ENCODE measurements at regions not wholly inside any gene's neighbourhood (a gene's known extent, or its start where the extent isn't known, plus 50 kb on each side); places are given as distances from the start of the nearest gene placed in this dataset.

GRCh38 chr17:71682174-71682494, 438.7 kb upstream of the SOX9 start:
- no peaks in the 10 kb centered on the region for H3K36me3 ChIP-seq (ENCODE audit: insufficient read depth)
- H3K4me3 Mint-ChIP-seq = no peak overlapping the region
- no peak overlapping the region for H3K27ac Mint-ChIP-seq
- no peaks in the 10 kb centered on the region for H3K4me1 ChIP-seq (ENCODE audit: insufficient read depth)
- no peaks in the 10 kb centered on the region for H3K9me3 Mint-ChIP-seq
- no peaks in the 10 kb centered on the region for H3F3A ChIP-seq (replicated peaks; ENCODE audit: low read depth)
- ATAC-seq (no peak), DNase-seq (ENCODE audit: low spot score) (no peak)
- no peaks in the 10 kb centered on the region for H3K36me3 Mint-ChIP-seq (ENCODE audit: low read depth)
- TF ChIP-seq EZH2 (IDR thresholded peaks at IDR 0.05; ENCODE audit: low read depth, unreplicated experiment) (no peak), ZNF462 (CRISPR knock-in tag; IDR thresholded peaks at IDR 0.05) (no peak), EZH2phosphoT487 (IDR thresholded peaks at IDR 0.05; ENCODE audit: unreplicated experiment) (no peak), CREB1 (CRISPR knock-in tag; IDR thresholded peaks at IDR 0.05; ENCODE audit: low read depth) (no peak), ZNF114 (CRISPR knock-in tag; IDR thresholded peaks at IDR 0.05) (no peak), JUNB (IDR thresholded peaks at IDR 0.05; ENCODE audit: unreplicated experiment) (no peak), STAT1 (IDR thresholded peaks at IDR 0.05; ENCODE audit: unreplicated experiment) (no peak), POLR2AphosphoS5 (IDR thresholded peaks at IDR 0.05; ENCODE audit: low read depth) (no peak), CTCF (conservative IDR thresholded peaks at IDR 0.05; ENCODE audit: low read depth in 2 of 2) (no peak), NANOG (IDR thresholded peaks at IDR 0.05; ENCODE audit: borderline replicate concordance) (no peak), ETS1 (IDR thresholded peaks at IDR 0.05) (no peak), REST (IDR thresholded peaks at IDR 0.05; ENCODE audit: unreplicated experiment) (no peak), ZNF331 (CRISPR knock-in tag; IDR thresholded peaks at IDR 0.05; ENCODE audit: low read depth) (no peak)
- H3K27ac ChIP-seq (ENCODE audit: low read depth) = no peak overlapping the region
- peaks cover 6% of the 10 kb centered on the region; the same call in 1 of the 2 replicates for H3K9me2 ChIP-seq (ENCODE audit: insufficient read depth)
- H3K4me2 ChIP-seq = no peak overlapping the region
- H3K4me1 Mint-ChIP-seq = no peaks in the 10 kb centered on the region
- no peaks in the 10 kb centered on the region for H3K27me3 ChIP-seq (ENCODE audit: insufficient read depth)
- H3K27me3 Mint-ChIP-seq (ENCODE audit: insufficient read depth, low read depth, poor library complexity) = no peaks in the 10 kb centered on the region
- no peaks in the 10 kb centered on the region for H3K79me2 ChIP-seq (replicated peaks; ENCODE audit: insufficient read depth)
- H3K4me3 ChIP-seq = no peak overlapping the region
- no peaks in the 10 kb centered on the region for H4K20me1 ChIP-seq (replicated peaks; ENCODE audit: insufficient read depth)
- no peak overlapping the region for H2AFZ ChIP-seq

Measured in GM23338 (cell line).